Stimulated activated CD8-positive, alpha-beta memory T cell treated with anti-CD3 and anti-CD28 coated beads, Interleukin-12 subunit alpha, Interleukin-12 subunit beta, amount 100 ng/mL, for 1 hour (primary cell): ENCODE measurements at regions not wholly inside any gene's neighbourhood (a gene's known extent, or its start where the extent isn't known, plus 50 kb on each side); places are given as distances from the start of the nearest gene placed in this dataset.
"Not testable (repeated sequence)": the region's sequence is repeated elsewhere in the genome, so short reads cannot be mapped to it uniquely, and the experiment has no call there.

Source experiments
- DNase-seq: peaks from one replicate; pipeline ENCODE4 v3.0.0-alpha.2; 2020; ENCODE audit warnings: low read depth

DNA sequence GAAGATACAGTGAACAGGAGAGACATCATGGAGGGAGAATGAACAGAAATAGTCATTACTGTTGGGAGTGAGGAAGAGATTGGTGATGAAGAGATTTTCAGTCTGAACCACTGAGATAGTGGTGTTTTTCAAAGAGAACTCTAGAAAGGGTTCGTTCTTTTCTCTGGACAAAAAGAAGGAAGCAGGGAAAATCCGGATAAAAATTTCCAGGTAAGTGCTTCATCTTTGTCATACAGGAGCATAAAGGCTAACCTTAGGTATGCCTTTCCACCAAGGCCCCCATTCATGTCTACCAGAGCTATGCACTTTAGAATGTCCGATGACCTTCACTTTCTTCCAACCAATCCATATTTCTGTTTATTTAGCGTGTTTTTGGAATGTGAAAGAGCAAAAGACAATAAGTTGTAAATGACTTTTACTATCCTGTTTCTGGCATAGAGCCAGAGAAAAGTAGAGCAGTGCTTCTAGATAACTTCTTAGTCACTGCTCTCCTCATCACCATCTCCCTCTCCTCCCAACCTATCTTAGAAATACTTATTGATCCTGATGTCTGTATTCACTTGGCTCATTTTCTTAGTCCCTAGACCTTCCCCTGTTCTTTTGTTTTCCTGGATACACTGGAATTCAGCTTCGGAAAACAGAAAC lies 116.5 kb downstream of the TTC6 start:
- no peak for DNase-seq

DNA sequence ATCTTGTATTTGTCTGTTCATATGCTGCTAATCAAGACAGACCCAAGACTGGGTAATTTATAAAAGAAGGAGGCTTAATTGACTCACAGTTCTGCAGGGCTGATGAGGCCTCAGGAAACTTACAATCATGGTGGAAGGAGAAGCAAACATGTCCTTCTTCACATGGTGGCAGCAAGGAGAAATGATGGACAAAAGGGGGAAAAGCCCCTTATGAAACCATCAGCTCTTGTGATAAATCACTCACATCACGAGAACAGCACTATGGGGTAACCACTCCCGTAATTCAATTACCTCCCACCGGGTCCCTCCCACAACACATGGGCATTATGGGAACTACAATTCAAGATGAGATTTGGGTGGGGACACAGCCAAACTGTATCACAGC lies 117.0 kb downstream of the TTC6 start:
- DNase-seq, result not testable (repeated sequence)

DNA sequence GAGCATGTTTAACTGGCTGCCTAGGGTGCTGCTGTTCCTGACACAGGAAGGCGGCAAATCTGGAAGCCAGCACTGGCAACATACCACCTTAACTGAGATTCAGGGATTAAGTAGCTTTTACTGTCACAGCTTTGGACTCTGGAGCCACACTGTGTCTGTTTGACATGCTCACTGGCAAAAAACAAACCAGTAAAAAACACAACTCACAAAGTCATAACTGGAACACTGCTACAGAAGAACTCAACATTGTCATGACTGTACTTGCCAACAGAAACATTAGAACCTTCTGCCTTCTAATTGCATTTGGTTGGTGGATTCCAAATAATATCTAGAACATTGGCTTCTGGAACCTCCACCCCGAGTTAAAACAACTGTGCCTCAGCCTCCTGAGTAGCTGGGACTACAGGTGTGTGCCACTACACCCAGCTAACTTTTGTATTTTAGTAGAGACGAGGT lies 117.6 kb downstream of the TTC6 start:
- DNase-seq, result no peak

DNA sequence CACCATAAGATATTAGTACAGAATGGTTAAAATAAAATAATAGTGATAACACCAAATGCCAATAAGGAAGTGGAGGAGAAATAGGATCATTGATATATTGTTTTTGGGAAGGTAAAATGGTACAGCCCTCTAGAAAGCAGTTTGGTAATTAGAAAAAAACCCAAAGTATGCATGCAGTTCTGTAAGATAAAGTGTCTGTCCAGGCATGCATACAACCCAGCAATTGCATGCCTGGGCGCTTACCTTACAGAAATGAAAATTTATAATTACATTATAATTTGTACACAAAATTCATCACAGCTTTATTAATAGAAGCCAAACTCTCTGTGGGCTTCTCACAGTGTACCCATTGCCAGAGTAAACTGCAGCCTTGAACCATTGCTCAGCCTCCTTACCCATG lies 124.7 kb downstream of the TTC6 start:
- DNase-seq, result no peak

DNA sequence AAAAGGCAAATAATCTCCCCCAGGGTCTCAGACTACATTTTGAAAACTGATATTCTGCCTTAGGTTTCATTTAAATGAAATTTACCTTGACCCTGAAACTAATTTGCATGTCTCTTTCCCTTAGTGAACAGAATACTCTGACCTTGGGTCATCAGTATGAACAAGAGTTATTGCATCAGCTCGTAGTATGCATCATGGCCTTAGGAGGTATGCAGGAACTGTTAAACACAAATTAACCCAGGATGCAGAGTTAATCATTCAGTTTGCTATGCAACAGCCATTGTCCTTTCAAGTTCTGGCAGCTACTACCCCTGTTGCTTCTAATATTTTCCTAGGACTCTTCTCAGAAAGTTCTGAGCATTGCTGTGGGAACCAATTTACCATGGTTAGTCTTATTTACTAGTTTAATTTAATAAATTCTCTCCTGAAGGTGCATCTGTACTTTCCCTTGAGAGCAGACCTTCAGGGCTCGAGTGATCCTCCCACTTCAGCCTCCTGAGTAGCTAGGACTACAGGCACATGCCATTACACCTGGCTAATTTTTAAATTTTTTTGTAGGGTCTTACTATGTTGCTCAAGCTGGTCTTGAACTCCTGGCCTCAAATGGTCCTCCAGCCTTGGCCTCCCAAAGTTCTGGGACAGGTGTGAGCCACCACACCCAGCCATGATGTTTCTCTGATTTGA lies 126.7 kb downstream of the TTC6 start:
- no peak for DNase-seq

DNA sequence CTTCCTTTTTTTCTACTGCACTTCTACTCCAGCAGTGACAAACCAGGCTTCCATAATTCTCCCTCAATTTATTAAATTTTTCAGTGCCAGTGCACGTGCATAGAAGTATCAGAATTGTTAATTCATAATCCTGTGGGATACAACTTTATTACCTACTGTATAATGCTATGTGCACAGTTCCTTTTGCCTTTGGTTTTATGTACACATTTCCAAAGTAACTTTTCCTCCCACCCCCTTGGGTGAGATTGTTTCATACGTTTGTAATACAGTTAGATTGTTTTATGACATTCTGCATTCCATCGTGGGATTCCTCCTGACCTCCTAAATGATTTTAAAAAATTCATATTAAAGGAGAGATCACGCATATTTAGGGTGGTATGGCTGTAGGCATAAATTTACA lies 128.1 kb downstream of the TTC6 start:
- DNase-seq, result no peak

DNA sequence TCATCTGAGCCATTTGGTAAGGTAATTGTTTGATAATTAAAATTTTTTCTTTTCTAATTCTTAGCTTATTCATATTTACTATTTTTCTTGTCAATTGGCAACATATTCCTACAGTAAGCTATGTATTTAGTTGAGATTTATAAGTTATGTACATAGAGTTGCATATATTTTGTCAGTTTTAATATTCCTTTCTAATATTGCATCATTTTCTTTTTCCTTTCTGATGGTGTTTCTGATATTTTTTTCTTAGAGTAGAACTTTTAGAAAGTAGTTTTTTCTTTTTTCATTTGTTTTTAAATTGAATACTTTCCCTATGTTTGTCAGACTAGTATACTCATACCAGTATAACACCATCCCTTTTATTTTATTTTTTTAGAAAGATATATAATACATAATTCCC lies 131.3 kb downstream of the TTC6 start:
- DNase-seq, result no peak

DNA sequence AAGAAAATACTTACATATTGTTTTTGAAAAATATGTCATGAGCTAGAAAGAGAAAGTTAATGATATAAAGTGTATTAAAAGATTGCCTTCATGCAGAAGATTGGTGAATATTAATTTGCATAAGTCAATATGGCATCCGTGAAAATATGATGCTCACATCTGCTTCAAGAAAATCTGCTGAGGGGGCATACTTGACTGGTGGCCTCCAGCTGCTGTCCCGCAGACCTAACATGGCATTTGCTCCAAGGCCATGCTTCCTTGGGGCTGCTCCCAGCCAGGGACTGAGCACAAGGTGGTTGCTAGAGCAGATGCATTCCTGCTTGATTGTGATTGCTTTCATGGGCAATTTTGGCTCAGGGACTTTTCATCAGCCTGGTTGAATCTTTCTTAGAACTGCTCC lies 133.8 kb downstream of the TTC6 start:
- DNase-seq, result no peak

DNA sequence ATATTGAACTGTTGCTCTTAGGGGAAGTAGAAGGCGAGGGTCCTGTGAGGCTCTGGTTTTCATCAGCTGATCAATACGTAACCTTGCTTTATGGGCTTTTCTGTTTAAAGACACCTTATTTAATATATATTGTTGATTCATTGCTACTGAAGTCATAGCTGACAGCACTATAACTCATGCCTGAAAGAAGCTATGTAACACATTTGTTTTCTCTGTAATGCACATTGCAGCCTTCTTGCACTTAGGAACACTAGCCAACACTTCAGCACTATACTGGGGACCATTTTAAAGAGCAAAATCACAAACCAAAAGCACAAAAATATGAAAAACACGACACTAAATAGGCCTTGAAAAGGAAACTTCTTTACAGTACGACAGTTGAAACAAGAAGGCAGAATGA lies 135.7 kb downstream of the TTC6 start:
- DNase-seq, result no peak

DNA sequence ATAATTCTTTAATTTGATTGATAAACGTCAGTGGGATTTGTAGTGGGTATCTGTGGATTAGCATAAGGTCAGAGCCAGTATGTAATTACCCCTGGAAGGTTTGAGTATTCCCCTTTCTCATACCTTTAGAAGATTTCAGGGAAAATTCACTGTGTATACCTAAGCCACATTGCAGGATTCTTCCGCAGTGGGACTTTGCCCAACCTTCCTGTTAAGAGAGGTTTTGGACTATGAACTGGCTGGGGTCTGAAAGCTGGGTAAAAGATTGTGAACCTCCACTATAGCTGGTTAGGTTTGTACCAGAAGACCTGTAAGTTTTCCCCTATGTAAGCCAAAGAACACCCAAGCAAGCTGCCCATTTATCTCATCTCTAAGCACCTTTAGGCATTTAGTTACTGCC lies 150.2 kb downstream of the TTC6 start:
- no peak for DNase-seq

DNA sequence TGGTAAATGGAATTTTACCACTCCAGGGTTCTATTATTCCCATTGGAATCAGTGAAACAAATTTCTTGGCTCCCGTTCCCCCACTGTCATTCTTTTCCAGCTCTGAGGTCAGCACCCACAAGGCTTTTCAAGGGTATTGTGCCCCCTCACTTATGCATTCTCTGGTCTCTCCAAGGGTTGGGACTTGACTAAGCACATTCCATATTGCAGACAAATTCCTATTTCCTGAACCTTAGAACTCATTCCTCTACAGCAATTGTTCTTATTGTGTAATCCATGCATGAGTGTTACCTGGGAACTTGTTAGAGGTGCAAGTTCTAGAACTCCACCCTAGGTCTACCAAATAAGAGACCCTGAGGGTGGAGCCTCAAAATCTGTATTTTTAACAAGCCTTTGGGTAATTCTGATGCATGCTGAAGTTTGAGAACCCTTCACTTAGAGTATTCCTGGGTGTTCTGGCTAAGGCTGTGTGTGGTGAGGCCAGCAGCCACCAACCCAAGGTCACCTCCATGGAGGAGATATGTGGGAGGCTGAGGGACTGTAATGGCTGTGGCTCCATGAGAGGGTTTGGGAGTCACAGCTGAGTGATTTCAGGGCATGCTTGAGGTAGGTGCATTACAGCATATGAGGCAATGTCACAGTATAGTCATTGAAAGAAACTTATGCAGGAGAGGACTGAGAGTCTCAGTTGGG lies 150.9 kb downstream of the TTC6 start:
- no peak for DNase-seq

DNA sequence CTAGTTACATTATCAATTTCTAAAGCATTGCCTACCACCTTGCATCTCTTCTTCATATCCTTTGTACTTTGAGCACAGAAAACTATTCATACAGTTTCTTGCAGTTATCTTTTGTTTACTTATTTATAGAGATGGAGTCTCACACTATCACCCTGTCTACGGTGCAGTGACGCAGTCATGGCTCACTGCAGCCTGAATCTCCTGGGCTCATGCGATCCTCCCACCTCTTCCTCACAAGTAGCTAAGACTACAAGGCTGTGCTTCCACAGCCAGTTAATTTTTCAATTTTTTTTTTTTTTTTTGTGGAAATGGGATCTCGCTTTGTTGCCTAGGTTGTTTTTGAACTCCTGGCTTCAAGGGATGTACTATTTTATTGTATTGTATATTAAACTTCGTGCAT lies 158.0 kb downstream of the TTC6 start:
- DNase-seq, result no peak

DNA sequence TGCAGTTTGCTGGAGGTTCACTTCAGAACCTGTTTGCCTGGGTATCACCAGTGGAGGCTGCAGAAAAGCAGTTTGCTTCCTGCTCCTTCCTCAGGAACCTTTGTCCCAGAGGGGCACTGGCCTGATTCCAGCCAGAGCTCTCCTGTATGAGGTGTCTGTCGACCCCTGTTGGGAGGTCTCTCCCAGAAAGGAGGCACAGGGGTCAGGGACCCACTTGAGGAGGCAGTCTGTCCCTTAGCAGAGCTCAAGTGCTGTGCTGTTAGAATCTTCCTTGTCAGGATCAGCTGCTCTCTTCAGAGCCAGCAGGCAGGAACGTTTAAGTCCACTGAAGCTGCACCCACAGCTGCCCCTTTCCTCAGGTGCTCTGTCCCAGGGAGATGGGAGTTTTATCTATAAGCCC lies 164.8 kb downstream of the TTC6 start:
- DNase-seq, result not testable (repeated sequence)

DNA sequence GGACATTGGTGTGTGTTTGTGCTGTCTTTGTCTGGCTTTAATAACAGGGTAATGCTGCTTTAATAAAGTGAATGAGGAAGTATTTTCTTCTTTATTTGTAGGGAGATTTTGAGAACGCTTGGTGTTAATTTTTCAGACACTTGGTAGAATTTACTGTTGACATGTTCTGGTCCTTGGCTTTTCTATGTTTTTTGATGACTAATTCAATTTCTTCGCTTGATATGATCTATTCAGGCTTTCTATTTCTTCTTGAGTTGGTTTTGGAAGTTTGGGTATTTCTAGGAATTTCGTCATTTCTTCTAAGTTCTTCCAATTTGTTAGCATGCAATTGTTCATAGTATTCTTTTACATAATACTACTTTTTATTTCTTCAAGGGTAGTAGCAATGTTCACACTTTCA lies 167.8 kb downstream of the TTC6 start:
- DNase-seq, result no peak

DNA sequence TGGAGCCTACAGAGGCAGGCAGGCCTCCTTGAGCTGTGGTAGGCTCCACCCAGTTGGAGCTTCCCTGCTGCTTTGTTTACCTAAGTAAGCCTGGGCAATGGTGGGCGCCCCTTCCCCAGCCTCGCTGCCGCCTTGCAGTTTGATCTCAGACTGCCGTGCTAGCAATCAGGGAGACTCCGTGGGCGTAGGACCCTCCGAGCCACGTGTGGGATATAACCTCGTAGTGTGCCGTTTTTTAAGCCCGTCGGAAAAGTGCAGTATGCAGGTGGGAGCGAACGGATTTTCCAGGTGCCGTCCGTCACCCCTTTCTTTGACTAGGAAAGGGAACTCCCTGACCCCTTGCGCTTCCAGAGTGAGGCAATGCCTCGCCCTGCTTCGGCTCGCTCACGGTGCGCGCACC lies 176.9 kb downstream of the TTC6 start:
- not testable (repeated sequence) for DNase-seq

DNA sequence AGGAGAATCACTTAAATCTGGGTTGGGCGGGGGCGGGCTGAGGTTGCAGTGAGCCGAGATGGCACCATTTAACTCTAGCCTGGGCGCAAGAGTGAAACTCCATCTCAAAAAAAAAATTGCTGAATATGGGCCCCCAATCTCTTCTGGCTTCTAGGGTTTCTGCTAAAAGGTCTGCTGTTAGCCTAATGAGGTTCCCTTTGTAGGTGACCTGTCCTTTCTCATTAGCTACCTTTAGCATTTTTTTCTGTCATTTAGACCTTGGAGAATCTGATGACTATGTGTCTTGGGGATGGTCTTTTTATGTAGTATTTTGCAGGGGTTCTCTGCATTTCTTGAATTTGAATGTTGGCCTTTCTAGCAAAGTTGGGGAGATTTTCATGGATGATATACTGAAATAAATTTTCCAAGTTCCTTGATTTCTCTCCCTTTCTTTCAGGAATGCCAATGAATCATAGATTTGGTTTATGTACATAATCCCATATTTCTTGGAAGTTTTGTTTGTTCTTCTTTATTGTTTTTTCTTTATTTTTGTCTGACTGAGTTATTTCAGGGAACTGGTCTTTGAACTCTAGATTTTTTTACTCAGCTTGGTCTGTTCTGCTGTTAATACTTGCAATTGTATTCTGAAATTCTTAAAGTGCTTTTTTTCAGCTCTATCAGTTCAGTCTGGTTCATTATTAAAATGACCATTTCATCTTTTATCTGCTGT lies 181.5 kb downstream of the TTC6 start:
- no peak for DNase-seq

DNA sequence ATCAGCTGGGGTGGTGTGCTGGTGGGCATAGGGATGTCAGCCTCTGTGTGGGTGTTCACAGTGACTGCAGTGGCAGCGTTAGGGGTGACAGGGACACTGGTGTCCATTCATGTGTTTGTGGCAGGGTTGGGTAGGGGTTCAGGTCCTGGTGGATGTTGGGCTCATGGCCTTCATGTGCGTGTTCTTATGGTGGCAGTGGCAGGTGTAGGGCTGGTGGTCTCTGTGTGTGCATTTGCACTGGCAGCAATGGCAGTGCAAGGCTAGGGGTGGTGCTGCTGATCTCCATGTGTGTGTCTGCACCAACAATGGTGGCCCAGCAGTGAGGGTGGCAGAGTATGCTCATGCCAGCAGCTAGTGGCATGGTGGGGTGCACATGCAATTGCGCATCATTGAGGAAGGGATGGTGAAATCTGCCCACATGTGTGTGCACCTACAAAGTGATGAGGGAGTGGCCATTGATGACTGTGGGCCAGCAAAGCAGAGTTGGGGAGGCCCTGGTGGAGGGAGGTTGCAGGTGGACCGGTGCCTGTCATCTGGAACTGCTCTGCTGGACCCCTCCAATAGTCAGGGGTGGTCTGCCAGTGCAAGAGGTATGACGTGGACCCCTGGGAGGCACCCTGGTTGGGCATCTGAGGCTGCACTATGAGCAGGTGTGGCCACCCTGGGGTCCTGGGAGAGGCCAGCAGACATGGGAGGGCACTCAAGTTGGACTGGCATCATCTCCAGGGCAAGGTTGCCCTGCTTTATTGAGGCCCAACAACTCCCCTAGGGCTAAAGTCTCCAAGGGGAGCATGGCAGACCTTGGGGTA lies 182.9 kb downstream of the TTC6 start:
- no peak for DNase-seq

DNA sequence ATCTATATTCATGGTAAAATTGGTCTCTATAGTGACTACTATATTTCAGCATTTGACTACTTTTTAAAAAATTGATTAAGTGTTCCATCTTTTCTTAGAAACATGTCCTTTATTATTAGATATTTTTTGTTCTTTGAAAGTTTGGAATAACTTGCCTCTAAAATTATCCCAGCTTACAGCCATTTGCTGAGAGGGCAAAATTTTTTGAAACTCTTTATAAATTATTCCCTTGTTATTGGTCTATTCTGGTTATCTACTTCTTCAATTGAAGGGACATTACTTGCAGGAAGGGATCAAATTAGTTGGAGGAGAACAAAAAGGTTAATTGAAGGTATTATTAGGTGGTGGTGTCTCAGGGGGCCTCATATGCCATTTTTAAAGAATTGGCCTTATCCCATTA lies 184.1 kb downstream of the TTC6 start:
- no peak for DNase-seq

DNA sequence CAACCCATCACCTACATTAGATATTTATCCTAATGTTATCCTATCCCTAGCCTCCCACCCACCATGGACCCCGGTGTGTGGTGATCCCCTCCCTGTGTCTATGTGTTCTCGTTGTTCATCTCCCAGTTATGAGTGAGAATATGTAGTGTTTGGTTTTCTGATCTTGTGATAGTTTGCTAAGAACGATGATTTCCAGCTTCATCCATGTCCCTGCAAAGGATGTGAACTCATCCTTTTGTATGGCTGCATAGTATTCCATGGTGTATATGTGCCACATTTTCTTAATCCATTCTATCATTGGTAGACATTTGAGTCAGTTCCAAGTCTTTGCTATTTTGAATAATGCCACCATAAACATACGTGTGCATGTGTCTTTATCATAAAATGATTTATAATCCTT lies 185.3 kb downstream of the TTC6 start:
- not testable (repeated sequence) for DNase-seq

DNA sequence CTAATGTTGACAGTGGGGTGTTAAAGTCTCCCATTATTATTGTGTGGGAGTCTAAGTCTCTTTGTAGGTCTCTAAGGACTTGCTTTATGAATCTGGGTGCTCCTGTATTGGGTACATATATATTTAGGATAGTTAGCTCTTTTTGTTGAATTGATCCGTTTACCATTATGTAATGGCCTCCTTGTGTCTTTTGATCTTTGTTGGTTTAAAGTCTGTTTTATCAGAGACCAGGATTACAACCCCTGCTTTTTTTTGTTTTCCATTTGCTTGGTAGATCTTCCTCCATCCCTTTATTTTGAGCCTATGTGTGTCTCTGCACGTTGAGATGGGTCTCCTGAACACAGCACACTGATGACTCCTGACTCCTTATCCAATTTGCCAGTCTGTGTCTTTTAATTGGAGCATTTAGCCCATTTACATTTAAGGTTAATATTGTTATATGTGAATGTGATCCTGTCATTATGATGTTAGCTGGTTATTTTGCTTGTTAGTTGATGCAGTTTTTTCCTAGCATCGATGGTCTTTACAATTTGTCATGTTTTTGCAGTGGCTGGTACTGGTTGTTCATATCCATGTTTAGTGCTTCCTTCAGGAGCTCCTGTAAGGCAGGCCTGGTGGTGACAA lies 188.9 kb downstream of the TTC6 start:
- DNase-seq, result not testable (repeated sequence)

DNA sequence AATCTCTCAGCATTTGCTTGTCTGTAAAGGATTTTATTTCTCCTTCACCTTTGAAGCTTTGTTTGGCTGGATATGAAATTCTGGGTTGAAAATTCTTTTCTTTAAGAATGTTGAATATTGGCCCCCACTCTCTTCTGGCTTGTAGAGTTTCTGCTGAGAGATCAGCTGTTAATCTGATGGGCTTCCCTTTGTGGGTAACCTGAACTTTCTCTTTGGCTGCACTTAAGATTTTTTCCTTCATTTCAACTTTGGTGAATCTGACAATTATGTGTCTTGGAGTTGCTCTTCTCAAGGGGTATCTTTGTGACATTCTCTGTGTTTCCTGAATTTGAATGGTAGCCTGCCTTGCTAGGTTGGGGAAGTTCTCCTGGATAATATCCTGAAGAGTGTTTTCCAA lies 189.4 kb downstream of the TTC6 start:
- not testable (repeated sequence) for DNase-seq
